ENCODE measurements at regions not wholly inside any gene's neighbourhood (a gene's known extent, or its start where the extent isn't known, plus 50 kb on each side); places are given as distances from the start of the nearest gene placed in this dataset.

DNA sequence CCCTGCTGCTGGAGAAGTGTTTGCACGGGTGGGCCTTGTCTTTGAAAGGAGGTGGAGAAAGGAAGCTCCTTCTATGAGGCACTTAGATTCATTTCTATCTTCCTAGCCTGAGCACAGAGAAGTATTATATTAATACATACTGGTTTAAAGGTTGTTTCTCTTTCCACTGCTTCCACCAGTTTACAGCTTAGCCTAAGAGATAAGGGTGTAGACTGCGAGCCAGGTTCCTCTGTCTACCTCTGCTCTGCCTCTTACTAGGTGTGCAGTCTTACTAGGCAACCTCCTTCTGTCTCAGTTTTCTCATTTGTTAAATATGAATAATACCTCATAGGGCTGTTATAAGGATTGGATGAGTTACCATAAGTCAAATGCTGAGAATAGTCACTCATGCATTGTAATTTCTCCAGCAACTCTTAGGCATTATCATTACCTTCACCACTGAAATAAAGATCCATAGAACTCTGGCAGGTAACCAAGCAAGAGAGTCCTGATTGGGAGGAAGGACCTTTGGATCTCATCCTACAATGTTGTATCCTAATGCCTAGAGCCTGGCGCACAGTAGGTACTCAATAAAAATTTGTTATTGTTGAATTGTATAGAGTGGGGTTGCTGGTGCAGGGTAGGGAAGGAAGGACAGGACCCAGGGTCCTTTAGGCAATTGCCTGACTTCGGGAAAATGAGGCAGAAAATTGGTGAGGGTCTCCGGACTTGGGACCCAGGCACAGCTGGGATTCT is 95.1 kb downstream of the TBX19 start:
- TF ChIP-seq, protein P1, sequence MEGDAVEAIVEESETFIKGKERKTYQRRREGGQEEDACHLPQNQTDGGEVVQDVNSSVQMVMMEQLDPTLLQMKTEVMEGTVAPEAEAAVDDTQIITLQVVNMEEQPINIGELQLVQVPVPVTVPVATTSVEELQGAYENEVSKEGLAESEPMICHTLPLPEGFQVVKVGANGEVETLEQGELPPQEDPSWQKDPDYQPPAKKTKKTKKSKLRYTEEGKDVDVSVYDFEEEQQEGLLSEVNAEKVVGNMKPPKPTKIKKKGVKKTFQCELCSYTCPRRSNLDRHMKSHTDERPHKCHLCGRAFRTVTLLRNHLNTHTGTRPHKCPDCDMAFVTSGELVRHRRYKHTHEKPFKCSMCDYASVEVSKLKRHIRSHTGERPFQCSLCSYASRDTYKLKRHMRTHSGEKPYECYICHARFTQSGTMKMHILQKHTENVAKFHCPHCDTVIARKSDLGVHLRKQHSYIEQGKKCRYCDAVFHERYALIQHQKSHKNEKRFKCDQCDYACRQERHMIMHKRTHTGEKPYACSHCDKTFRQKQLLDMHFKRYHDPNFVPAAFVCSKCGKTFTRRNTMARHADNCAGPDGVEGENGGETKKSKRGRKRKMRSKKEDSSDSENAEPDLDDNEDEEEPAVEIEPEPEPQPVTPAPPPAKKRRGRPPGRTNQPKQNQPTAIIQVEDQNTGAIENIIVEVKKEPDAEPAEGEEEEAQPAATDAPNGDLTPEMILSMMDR (conservative IDR thresholded peaks at IDR 0.05 in 1 of 2, IDR thresholded peaks at IDR 0.05 in 1 of 2; ENCODE audit: extremely low read depth in 1 of 2, insufficient read depth in 1 of 2, low read depth in 1 of 2, low read length in 2 of 2) = no peak
- TF ChIP-seq EZH2 (IDR thresholded peaks at IDR 0.05; ENCODE audit: borderline replicate concordance, low read length) = no peak

Measured in mammary epithelial cell (primary cell).